DMS114 treated with DMSO at 0.1 percent for 48 hours (cell line): ENCODE measurements at regions not wholly inside any gene's neighbourhood (a gene's known extent, or its start where the extent isn't known, plus 50 kb on each side); places are given as distances from the start of the nearest gene placed in this dataset.

Source experiments
- DNase-seq: peaks from one replicate; lab custom pipeline; 2025; ENCODE audit not compliant: unreplicated experiment; lab: John Stamatoyannopoulos, UW

DNA sequence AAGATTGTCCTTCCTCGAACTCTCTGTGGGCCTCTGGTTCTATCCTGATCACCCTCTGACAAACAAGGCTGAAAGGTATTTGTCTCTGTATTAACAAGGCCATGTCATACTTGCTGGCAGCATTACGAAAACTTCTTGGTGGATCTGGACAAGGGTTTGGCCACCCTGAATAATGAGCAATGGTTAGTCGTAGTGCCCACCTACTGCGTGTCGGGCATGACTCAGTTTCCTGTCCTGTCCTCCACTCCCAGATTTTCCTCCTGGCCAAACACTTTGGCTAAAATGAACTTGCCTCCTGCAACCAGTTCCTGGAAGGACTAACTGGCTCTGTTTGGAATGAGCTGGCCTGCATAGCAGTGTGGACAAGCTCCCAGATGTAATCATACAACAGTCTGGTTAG lies 198.5 kb upstream of the SMIM21 start:
- DNase-seq, result no peak

- no peak for DNase-seq
Measured at GRCh38 chr18:75624869-75625268, 197.4 kb upstream of the SMIM21 start.

GRCh38 chr18:75621818-75622217 lies 194.3 kb upstream of the SMIM21 start:
- DNase-seq, result no peak

DNA sequence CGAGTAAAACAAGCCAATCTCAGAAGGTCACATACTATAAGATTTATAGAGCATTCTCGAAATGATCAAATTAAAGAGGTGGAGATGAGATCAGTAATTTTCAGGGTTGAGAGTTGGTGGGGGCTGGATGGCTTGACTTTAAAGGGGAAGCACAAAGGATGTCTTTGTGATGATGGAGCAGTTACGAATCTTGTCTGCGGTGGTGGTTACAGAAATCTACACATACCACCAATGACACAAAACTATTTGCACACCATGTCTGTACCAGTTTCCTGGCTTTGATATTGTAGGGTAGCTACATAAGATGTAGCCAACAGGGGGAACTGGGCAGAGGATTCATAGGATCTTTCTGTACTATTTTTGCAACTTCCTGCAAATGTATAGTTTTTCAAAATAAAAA lies 190.6 kb upstream of the SMIM21 start:
- DNase-seq, result no peak

- DNase-seq, result no peak
Measured at GRCh38 chr18:75612456-75612855, 185.0 kb upstream of the SMIM21 start.

DNA sequence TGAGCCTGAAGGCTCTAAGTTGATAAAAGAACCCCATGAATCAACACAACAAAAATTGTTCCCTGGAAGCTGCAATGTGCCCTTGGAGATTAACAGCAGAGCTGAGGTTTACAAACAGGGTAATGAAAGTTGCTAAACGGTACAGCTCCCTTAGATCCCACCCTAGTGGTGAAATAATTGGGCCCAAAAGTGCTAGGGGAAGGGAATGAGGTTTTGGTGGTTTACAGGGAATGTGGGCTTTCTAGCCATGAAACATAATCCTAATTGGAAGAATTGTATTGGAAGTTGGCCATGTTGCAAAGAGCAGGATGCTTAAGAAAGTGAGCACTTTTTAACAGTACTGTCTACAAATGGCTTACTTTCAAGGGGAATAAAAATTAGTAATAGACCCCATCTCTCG lies 180.2 kb upstream of the SMIM21 start:
- no peak for DNase-seq

DNA sequence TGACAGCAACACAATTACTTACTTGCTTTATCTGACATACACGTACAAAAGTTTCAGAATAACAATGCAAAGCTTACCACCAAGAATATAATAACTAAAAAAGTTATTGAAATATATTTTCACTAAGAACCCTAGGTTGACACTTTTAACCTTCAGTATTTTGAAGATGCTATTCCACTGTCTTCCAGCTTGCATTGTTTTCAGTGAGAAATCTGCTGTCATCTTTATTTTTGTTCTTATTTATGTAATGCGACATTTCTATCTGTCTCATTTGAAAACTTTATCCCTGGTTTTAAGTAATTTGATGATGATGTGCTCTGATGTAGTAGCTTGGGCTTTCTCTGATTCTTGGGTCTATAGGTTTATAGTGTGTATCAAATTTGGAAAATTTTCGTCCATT lies 165.0 kb upstream of the SMIM21 start:
- DNase-seq, result no peak

- no peak for DNase-seq
Measured at GRCh38 chr18:75588412-75588811, 160.9 kb upstream of the SMIM21 start.

DNA sequence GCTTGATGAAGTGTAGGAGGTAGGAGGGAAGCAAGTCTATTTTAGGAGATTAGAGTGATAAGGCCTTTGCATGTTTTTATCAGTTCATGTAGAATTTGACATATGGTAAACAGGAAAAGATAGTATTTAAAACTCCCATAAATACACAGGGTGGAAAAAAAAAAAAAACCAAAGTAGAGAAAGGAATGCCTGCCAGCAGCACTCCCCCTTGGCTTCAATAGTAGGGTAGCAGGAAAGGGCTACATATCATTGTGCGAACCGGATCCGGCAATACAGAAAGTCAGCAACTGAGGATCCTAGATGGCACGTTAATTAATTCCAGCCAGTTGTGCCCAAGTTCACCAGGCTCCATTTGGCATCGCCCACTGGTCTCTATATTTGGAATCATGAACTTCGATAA lies 159.6 kb upstream of the SMIM21 start:
- no peak for DNase-seq

DNA sequence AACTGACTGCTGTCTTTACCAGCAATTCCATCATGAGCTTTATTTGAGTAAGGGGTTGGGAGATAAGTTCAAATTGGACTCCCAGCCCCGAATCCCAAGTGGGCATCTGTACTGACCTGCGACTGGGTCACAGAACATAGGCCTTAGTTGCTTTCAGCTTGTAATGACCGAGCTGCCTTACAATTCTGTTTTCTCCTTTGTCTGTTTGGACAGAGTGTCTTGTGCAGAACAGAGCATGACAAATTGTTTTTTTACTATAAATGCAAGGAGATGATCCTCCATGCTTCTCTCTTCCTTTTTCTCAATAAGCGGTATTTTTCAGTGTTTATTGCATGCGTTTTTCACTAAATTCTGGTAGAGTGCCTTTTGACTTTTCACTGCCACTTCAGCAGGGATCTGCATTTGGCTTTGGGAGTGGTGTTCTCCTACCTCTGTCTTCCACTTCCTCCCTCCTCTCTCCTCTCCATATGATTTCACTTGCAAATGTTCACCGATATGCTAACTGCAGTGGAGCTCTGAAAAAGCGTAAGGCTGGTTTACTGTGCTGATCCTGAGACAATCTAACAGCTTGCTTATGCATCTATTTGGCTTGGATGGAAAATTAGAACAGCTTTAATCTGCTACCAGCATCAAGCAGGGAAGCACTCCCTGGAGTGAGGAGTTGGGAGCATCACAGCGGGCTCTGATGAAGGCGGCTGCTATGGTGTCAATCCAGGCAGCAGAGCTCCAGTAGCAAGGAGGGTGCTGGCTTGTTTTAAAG lies 158.8 kb upstream of the SMIM21 start:
- no peak for DNase-seq

- no peak for DNase-seq
Measured at GRCh38 chr18:75582940-75583339, 155.4 kb upstream of the SMIM21 start.

- DNase-seq, result no peak
Measured at GRCh38 chr18:75582406-75582821, 154.9 kb upstream of the SMIM21 start.

GRCh38 chr18:75581336-75582131 lies 154.0 kb upstream of the SMIM21 start:
- DNase-seq, result no peak

DNA sequence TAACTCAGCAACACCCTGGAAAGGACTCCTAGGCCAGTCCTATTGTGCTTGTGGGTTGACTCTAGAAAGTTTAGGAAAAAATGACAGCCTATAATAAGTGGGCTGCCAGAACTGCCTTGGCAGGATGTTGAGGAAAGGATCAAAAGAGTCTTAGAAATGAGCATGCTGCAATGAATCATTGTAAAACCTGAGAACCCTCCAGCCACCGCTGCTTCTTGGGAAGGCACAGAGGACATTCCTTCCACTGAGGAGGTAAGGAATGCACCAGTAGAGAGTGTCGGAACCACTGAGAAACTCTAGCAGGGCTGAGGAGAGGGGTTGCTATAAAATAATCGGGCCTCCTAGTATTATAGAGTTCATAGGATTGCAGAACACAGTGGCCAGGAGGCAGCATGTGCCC lies 146.7 kb upstream of the SMIM21 start:
- DNase-seq, result no peak

DNA sequence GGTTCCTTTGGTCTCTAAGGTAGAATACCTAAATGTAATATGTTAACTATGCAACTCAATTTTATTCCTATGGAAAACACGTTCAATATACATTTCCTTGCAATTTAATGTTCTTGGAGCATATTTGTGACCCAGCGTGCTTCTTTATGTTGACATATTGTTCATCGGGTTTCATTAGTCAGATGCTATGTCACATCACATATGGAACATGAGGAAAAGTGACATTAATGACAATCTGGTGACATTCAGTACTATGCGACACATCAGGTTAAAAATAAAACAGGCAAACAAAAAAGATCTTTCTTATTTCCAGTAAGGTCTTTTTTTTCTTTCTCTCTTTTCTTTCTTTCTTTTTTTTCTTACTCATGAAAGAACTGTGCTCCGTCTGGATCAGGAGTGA lies 135.6 kb upstream of the SMIM21 start:
- DNase-seq, result no peak

DNA sequence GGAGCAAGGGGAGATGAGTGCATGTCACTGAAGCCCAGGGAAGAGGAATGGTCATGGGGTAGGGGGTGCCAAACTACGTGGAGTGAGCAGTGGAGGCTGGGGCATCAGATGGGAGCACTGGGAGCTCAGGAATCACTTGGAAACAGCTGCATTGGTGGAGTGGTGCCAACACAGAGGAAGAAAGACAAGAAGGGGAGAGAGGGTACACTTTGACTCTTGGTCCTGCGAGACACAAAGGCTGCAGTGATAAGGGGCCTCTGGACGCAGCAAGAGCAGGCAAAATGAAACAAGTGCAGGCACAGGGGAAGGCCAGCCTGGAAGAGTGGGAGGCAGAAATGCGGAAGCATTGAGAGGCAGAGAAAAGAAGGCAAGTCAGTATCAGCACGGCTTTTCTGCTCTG lies 134.7 kb upstream of the SMIM21 start:
- no peak for DNase-seq

GRCh38 chr18:75558790-75559189 lies 131.3 kb upstream of the SMIM21 start:
- DNase-seq, result no peak

DNA sequence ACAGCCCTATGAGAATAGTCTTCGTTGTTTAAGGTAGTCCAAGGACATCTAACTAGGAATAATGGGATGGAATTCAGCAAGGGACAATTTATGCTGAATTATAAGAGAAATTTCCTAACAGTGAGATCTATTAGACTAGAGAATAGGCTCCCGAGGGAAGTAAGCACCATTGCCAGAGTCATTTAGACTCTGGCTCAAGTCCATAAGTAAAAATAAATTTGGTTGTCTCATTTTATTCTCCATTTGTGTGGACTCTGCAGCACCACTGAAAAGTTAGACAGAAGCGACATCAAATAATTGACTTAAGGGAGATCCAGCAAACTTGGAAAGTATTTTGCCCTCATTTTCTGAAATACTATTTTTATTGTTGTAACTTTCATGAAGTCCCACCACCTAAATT lies 129.3 kb upstream of the SMIM21 start:
- no peak for DNase-seq

DNA sequence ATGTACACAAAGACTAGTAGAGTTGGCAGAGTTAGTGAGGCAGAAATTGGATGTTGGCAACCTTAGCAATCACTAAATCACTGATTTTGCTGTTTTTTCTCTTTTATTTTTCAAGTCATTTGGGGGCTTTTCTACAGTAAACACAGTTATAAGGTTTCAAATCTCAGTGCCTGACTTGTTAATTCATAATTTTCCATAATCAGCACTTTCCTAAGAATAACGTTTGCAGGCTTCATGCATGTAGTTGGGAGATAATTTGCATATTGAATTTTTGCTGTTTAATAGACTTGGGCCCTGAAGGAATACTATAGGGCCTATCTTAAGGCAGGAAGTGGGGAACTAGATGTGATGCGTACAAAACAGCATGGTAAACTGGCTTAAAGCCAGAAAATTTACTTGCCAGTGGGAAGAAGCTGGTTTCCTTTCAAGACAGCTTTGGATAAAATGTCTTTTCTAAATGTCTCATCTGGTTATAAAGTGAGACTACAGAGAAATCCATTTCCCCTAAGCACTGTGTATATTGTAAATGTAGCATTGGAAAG lies 127.2 kb upstream of the SMIM21 start:
- DNase-seq, result no peak

GRCh38 chr18:75554176-75554575 lies 126.7 kb upstream of the SMIM21 start:
- DNase-seq, result no peak

GRCh38 chr18:75553021-75553420 lies 125.5 kb upstream of the SMIM21 start:
- DNase-seq, result no peak

DNA sequence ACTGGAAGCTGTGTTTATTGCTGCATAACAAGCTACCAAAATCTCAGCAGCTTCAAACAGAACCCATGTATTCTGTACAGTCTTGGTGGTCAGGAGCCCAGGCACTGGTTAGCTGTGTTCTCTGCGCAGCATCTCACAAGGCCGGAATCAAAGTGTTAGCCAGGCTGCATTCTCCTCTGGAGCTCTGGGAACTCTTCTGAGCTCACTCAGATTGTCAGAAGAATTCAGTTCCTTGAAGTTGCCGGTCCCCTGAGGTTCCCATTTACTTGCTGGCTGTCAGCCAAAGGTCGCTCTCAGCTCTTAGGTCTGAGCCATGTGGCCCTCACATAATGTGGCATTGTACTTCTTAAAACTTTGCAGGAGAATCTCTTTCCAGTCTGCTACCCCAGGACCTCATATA lies 123.6 kb upstream of the SMIM21 start:
- no peak for DNase-seq
